IgD-negative memory B cell (primary cell): ENCODE measurements at regions not wholly inside any gene's neighbourhood (a gene's known extent, or its start where the extent isn't known, plus 50 kb on each side); places are given as distances from the start of the nearest gene placed in this dataset.
A peak's percentile ranks its signal among the peaks of the same experiment; 100 is the strongest.

Experiments used
- H3K27ac Mint-ChIP-seq, 3 donors: one replicate each; pipeline ENCODE4 v1.8.0; 2020 to 2022; ENCODE audit warnings: mild to moderate bottlenecking in 3 of 3, mixed read lengths in 3 of 3, moderate library complexity in 1 of 3
- H3K27me3 Mint-ChIP-seq: one replicate; pipeline ENCODE4 v1.8.0; 2021; ENCODE audit warnings: mixed read lengths
- H3K36me3 Mint-ChIP-seq: one replicate; pipeline ENCODE4 v1.8.0; 2020; ENCODE audit warnings: mild to moderate bottlenecking, mixed read lengths
- H3K4me1 Mint-ChIP-seq, 3 donors: one replicate each; pipeline ENCODE4 v1.8.0; 2020 to 2022; ENCODE audit warnings: mixed read lengths in 3 of 3, mild to moderate bottlenecking in 1 of 3
- H3K4me3 Mint-ChIP-seq, 4 donors: one replicate each; pipeline ENCODE4 v1.8.0; 2020 to 2022; ENCODE audit warnings: mild to moderate bottlenecking in 4 of 4, mixed read lengths in 4 of 4, moderate library complexity in 3 of 4
- H3K9me3 Mint-ChIP-seq, 3 donors: one replicate each; pipeline ENCODE4 v1.8.0; 2020 to 2021; ENCODE audit warnings: mixed read lengths in 3 of 3, mild to moderate bottlenecking in 1 of 3

DNA sequence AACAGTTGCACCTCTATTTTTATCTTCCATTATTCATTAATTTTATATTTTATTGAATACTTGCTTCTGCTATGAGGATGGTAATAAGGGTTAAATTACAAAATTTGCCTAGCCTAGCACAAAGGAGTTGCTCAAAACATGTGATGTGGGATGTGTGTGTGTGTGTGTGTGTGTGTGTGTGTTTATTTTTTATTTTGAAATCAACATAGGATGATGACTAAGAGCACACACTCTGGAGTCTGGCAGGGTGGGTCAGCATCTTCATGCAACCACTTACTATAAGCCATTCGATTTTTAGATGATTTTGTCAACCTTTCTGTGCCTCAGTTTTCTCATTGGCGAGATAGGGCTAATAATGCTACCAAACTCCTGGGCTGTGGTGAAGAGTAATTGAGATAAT is 57.7 kb upstream of the MAMDC2 start:
- no peaks in the 10 kb centered on the region for H3K36me3 Mint-ChIP-seq
- H3K27me3 Mint-ChIP-seq = peaks cover 9% of the 10 kb centered on the region
- no peaks in the 10 kb centered on the region for H3K9me3 Mint-ChIP-seq
- H3K4me3 Mint-ChIP-seq = no peak overlapping the region
- H3K27ac Mint-ChIP-seq = peak overlapping the region in 1 of 3 donors; percentile 6
- no peaks in the 10 kb centered on the region for H3K4me1 Mint-ChIP-seq

DNA sequence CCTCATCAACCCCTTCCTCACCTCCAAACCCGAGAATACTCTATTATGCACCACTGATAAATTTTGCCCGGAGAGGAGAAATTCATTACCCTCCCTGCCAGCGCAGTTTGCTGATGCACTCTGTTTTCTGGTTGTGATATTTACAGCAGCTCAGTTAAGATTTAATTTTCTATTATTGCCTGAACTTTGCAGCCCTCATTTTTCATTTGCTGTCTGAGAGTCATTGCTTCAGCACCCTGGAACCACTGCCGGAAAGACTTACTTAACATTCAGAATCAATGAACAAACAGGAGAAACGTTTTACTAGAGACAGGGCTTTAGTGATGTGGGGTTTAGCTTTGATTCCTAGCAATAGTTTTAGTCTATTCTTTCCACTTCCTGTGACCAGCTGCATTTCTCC is 56.7 kb upstream of the MAMDC2 start:
- Mint-ChIP-seq H3K36me3 (no peaks in the 10 kb centered on the region), H3K27ac (no peak overlapping the region), H3K4me1 (no peaks in the 10 kb centered on the region), H3K9me3 (no peaks in the 10 kb centered on the region), H3K4me3 (no peak overlapping the region), H3K27me3 (peaks cover 9% of the 10 kb centered on the region)

DNA sequence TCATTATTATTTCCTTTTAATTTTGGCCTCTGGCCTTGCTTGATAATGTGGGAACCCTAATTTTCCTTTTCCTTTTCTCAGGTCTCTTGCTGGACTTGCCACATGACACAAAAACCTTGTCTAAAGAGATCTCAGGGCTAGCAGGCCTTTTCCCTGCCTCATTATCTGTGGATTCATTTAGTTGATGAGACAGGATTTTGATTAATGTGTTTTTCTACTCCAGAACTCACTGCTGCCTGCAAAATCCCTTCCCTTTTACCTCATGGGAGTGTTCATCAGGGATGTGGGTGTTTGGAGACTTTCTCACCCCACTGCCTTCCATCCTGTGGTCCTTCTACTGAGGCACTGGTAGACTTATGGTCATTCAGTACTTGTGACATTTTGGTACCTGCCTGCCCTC is 56.2 kb upstream of the MAMDC2 start:
- Mint-ChIP-seq H3K27ac (no peak overlapping the region), H3K36me3 (no peaks in the 10 kb centered on the region), H3K27me3 (peaks cover 9% of the 10 kb centered on the region), H3K4me1 (no peaks in the 10 kb centered on the region), H3K4me3 (no peak overlapping the region), H3K9me3 (no peaks in the 10 kb centered on the region)

DNA sequence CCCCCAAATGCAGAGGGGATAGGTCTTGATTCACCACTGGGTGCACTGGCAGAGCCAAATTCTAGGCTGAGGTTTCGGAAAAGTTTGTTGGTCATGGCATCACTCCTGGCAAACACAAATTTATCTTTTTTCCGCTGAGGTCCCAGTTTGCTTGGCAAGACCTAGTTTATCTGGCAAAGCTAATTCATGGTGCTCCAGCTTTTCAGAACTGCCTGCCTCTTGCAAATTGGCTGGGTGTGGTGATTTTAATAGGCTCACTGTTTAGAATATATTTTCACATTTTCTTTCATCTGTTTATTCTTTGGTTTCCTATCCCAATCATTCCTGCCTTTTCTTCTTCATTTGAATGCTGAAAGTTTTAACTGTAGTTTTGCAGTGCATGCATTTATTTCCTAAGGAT is 50.5 kb upstream of the MAMDC2 start:
- Mint-ChIP-seq H3K9me3 (peaks cover 0 to 1% (median 0%) of the 10 kb centered on the region in 3 donors), H3K27ac (no peak overlapping the region)

More for the DNA sequence above, 50.5 kb upstream of the MAMDC2 start:
- no peaks in the 10 kb centered on the region for H3K4me1 Mint-ChIP-seq
- no peaks in the 10 kb centered on the region for H3K36me3 Mint-ChIP-seq
- H3K4me3 Mint-ChIP-seq = no peak overlapping the region
- peaks cover 4% of the 10 kb centered on the region for H3K27me3 Mint-ChIP-seq
